SK-N-SH (cell line): ENCODE measurements at regions not wholly inside any gene's neighbourhood (a gene's known extent, or its start where the extent isn't known, plus 50 kb on each side); places are given as distances from the start of the nearest gene placed in this dataset.

ENCODE experiments used
- CTCF ChIA-PET: fragments of 300-600, 350-600 bp; formaldehyde crosslinking; extraction: SDS; loops from one replicate; lab custom pipeline; 2021; lab: Yijun Ruan, JAX
- POLR2A ChIA-PET: fragments of 350-600 bp; sonication (Branson Sonifier 250); formaldehyde crosslinking; extraction: SDS; loops from one replicate; lab custom pipeline; 2020; ENCODE audit warnings: antibody characterized with exemption, inconsistent platforms; lab: Yijun Ruan, JAX
- DNase-seq: peaks from one replicate; pipeline ENCODE4 v3.0.0; 2012
- H2AFZ ChIP-seq: fragments of 200-600 bp; sonication (generic); 2 replicates; pipeline ENCODE4 v1.8.1; 2016; ENCODE audit warnings: antibody characterized with exemption, mild to moderate bottlenecking, low read depth
- H3F3A ChIP-seq: fragments of 200-600 bp; sonication (generic); replicated peaks from 2 replicates; pipeline ENCODE3; 2016; ENCODE audit warnings: antibody characterized with exemption, mild to moderate bottlenecking; ENCODE audit not compliant: insufficient read depth
- H3K27ac ChIP-seq, 2 experiments: fragments of 200-500 bp in 1 of 2; fragments of 200-600 bp in 1 of 2; sonication (Bioruptor generic) in 1 of 2; sonication (generic), shearing (Covaris generic) in 1 of 2; 2 replicates each; pipeline versions ENCODE4 v1.5.1 to v1.6.1; 2014 to 2016; ENCODE audit warnings: low read depth in 2 of 2, inconsistent platforms in 1 of 2, low read length in 1 of 2, mild to moderate bottlenecking in 1 of 2, mixed read lengths in 1 of 2
- H3K27me3 ChIP-seq: fragments of 200-600 bp; sonication (generic), shearing (Covaris generic); 2 replicates; pipeline ENCODE4 v1.6.1; 2016; ENCODE audit warnings: mixed run types; ENCODE audit not compliant: insufficient read depth
- H3K36me3 ChIP-seq, 2 experiments: fragments of 200-500 bp in 1 of 2; fragments of 200-600 bp in 1 of 2; sonication (Bioruptor generic) in 1 of 2; sonication (generic) in 1 of 2; replicated peaks in 1 of 2; 2 replicates each; pipeline versions ENCODE3 to v1.5.1; 2014 to 2016; ENCODE audit warnings: low read length in 1 of 2, mild to moderate bottlenecking in 1 of 2; ENCODE audit not compliant: insufficient read depth in 2 of 2, control insufficient read depth in 1 of 2
- H3K4me1 ChIP-seq, 2 experiments: fragments of 200-500 bp in 1 of 2; fragments of 200-600 bp in 1 of 2; sonication (Bioruptor generic) in 1 of 2; sonication (generic), shearing (Covaris generic) in 1 of 2; 2 replicates each; pipeline versions ENCODE4 v1.5.1 to v1.6.1; 2014 to 2016; ENCODE audit warnings: low read depth in 1 of 2, low read length in 1 of 2, mixed run types in 1 of 2; ENCODE audit not compliant: insufficient read depth in 2 of 2, control insufficient read depth in 1 of 2
- H3K4me2 ChIP-seq: fragments of 200-600 bp; sonication (generic), shearing (Covaris generic); 2 replicates; pipeline ENCODE4 v1.6.1; 2017; ENCODE audit warnings: mixed run types
- H3K4me3 ChIP-seq, 2 experiments: fragments of 200-500 bp in 1 of 2; fragments of 200-600 bp in 1 of 2; sonication (Bioruptor generic) in 1 of 2; sonication (generic), shearing (Covaris generic) in 1 of 2; 2 replicates each; pipeline versions ENCODE4 v1.5.1 to v1.8.1; 2014 to 2016; ENCODE audit warnings: low read depth in 2 of 2, inconsistent platforms in 1 of 2, low read length in 1 of 2, mild to moderate bottlenecking in 1 of 2, mixed read lengths in 1 of 2, moderate library complexity in 1 of 2
- H3K79me2 ChIP-seq: fragments of 200-600 bp; sonication (generic); 2 replicates; pipeline ENCODE4 v1.8.1; 2017; ENCODE audit warnings: mild to moderate bottlenecking; ENCODE audit not compliant: insufficient read depth
- H3K9ac ChIP-seq: fragments of 200-600 bp; sonication (generic); 2 replicates; pipeline ENCODE4 v1.6.1; 2017; ENCODE audit warnings: mixed run types
- H3K9me2 ChIP-seq: fragments of 200-600 bp; sonication (generic); 2 replicates; pipeline ENCODE4 v1.6.1; 2017; ENCODE audit warnings: mixed run types
- H3K9me3 ChIP-seq: fragments of 200-600 bp; sonication (generic); 2 replicates; pipeline ENCODE4 v1.6.1; 2017; ENCODE audit warnings: mixed run types, mild to moderate bottlenecking, moderate library complexity
- H4K20me1 ChIP-seq: fragments of 200-600 bp; sonication (generic); 2 replicates; pipeline ENCODE4 v1.6.1; 2017; ENCODE audit warnings: mild to moderate bottlenecking, mixed run types; ENCODE audit not compliant: insufficient read depth
- CHD2 ChIP-seq: fragments of 150-350 bp; IDR thresholded peaks from 2 replicates; pipeline ENCODE4 v1.6.1; 2018; ENCODE audit warnings: low read length; ENCODE audit not compliant: partially characterized antibody
- FOXM1 ChIP-seq: IDR thresholded peaks from 2 replicates; pipeline ENCODE4 v1.4.0; 2012; ENCODE audit warnings: low read depth, mild to moderate bottlenecking
- JUND ChIP-seq: IDR thresholded peaks from 2 replicates; pipeline ENCODE4 v1.4.0; 2012
- MXI1 ChIP-seq: IDR thresholded peaks from 2 replicates; pipeline ENCODE4 v1.6.1; 2012; ENCODE audit warnings: mild to moderate bottlenecking, low read depth, low read length, improper control_type of control experiment
- NFIC ChIP-seq: IDR thresholded peaks from 2 replicates; pipeline ENCODE4 v1.4.0; 2012; ENCODE audit warnings: borderline replicate concordance
- NRF1 ChIP-seq: IDR thresholded peaks from 2 replicates; pipeline ENCODE4 v1.6.1; 2012; ENCODE audit warnings: low read depth, mild to moderate bottlenecking, low read length
- POLR2AphosphoS5 ChIP-seq: IDR thresholded peaks from 2 replicates; pipeline ENCODE4 v1.6.1; 2012; ENCODE audit warnings: low read depth, low read length
- RFX5 ChIP-seq: IDR thresholded peaks from 2 replicates; pipeline ENCODE4 v1.6.1; 2012; ENCODE audit warnings: mild to moderate bottlenecking, improper control_type of control experiment, low read length
- RXRA ChIP-seq: IDR thresholded peaks from 2 replicates; pipeline ENCODE4 v1.4.0; 2012; ENCODE audit warnings: low read depth, mild to moderate bottlenecking, borderline replicate concordance
- SIN3A ChIP-seq: IDR thresholded peaks from 2 replicates; pipeline ENCODE4 v1.6.1; 2012; ENCODE audit warnings: low read depth, mild to moderate bottlenecking, low read length, moderate library complexity, borderline replicate concordance
- TAF1 ChIP-seq: IDR thresholded peaks from 2 replicates; pipeline ENCODE4 v1.6.1; 2012; ENCODE audit warnings: low read depth, mild to moderate bottlenecking, low read length, moderate library complexity, borderline replicate concordance
- TEAD4 ChIP-seq: IDR thresholded peaks from 2 replicates; pipeline ENCODE4 v1.4.0; 2012; ENCODE audit warnings: mild to moderate bottlenecking, borderline replicate concordance; ENCODE audit not compliant: insufficient read depth
- WGBS: methylation state at CpG from one replicate; pipeline ENCODE4 v1.1.6; 2017; ENCODE audit warnings: low lambda C conversion rate; 5-methylcytosine and 5-hydroxymethylcytosine counted together
- TF ChIP-seq, protein P1 (sequence below): fragments of 150-350 bp; IDR thresholded peaks from 2 replicates; pipeline ENCODE4 v1.6.1; 2017; ENCODE audit warnings: antibody characterized with exemption, low read length, low read depth, borderline replicate concordance
- TF ChIP-seq, protein P2 (sequence below): IDR thresholded peaks from 2 replicates; pipeline ENCODE4; 2012
- TF ChIP-seq, protein P3 (sequence below): fragments of 150-350 bp; IDR thresholded peaks from 2 replicates; pipeline ENCODE4 v1.6.1; 2016; ENCODE audit warnings: mild to moderate bottlenecking, low read depth, low read length
- TF ChIP-seq, protein P4 (sequence below): IDR thresholded peaks from 2 replicates; pipeline ENCODE4 v1.4.0; 2012; ENCODE audit warnings: low read depth, borderline replicate concordance

DNA sequence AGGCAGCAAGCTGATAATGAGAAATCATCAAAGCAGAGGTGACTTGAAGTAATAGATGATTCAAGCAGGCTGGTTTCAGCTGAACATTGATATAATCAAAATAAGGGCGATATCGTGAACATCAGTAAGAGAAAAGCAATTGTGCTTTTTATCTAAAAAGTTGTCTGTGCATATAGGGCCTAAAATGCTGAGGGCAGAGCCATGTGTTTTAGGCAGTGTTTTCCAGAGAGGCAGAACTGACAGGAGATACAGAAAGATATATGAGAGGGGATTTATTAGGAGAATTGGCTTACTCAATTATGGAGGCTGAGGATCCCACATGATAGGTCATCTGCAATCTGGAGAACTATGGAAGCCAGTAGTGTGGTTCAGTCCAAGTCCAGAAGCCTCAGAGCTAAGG, 136.5 kb upstream of the NPY2R start (continued):
- TF ChIP-seq, protein P1, sequence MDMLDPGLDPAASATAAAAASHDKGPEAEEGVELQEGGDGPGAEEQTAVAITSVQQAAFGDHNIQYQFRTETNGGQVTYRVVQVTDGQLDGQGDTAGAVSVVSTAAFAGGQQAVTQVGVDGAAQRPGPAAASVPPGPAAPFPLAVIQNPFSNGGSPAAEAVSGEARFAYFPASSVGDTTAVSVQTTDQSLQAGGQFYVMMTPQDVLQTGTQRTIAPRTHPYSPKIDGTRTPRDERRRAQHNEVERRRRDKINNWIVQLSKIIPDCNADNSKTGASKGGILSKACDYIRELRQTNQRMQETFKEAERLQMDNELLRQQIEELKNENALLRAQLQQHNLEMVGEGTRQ: no peak
- TF ChIP-seq FOXM1 (no peak), MXI1 (peak; percentile 60; the same call in 1 of the 2 replicates), TEAD4 (0 out of 2 replicates have a peak, but pooled peaks have one; percentile 20), NFIC (no peak)

DNA sequence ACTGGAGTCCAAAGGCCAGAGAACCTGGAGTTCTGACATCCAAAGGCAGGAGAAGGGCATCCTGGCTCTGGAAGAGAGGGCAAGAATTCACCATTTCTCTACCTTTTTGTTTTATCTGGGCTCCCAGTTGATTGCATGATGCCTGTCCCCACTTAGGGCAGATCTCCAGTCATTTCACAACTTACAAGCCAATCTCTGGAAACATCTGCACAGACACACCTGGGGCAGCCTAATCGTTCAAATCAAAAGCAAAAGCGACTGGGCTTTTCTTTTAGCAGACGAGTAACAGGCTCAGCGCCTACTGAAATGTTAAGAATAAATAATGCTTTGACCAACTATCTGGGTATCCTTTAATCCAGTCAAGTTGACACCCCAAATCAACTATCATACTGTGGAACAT, 136.0 kb upstream of the NPY2R start:
- Histone ChIP-seq H3K79me2 (no peaks in the 10 kb centered on the region), H3K9me2 (no peaks in the 10 kb centered on the region), H4K20me1 (no peaks in the 10 kb centered on the region), H3K27ac (peak overlapping the region in 1 of 2 experiments; percentile 60; a peak in 2 of 4 replicates), H3K36me3 (no peaks in the 10 kb centered on the region), H3K4me3 (no peak overlapping the region), H3K9ac (no peak overlapping the region), H3K4me1 (peaks cover 0 to 9% of the 10 kb centered on the region in 2 experiments; a peak in 2 of 4 replicates), H3K4me2 (no peak overlapping the region), H3F3A (no peaks in the 10 kb centered on the region), H3K27me3 (no peaks in the 10 kb centered on the region), H3K9me3 (no peaks in the 10 kb centered on the region), H2AFZ (no peak overlapping the region)
- WGBS: 38% methylated on average over 4 of the region's 4 CpGs
- ChIA-PET CTCF (interaction anchor here (0.9 kb wide), 1 partner anchor 11 kb away, joined by 3 read pairs; no protein-coding TSS in a partner anchor), POLR2A (interaction anchor here (0.7 kb wide), 1 partner anchor 250 kb away, joined by 4 read pairs; no protein-coding TSS in a partner anchor)
- DNase-seq: no peak
- TF ChIP-seq, protein P2, sequence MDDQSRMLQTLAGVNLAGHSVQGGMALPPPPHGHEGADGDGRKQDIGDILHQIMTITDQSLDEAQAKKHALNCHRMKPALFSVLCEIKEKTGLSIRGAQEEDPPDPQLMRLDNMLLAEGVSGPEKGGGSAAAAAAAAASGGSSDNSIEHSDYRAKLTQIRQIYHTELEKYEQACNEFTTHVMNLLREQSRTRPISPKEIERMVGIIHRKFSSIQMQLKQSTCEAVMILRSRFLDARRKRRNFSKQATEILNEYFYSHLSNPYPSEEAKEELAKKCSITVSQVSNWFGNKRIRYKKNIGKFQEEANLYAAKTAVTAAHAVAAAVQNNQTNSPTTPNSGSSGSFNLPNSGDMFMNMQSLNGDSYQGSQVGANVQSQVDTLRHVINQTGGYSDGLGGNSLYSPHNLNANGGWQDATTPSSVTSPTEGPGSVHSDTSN: no peak
- TF ChIP-seq, protein P3, sequence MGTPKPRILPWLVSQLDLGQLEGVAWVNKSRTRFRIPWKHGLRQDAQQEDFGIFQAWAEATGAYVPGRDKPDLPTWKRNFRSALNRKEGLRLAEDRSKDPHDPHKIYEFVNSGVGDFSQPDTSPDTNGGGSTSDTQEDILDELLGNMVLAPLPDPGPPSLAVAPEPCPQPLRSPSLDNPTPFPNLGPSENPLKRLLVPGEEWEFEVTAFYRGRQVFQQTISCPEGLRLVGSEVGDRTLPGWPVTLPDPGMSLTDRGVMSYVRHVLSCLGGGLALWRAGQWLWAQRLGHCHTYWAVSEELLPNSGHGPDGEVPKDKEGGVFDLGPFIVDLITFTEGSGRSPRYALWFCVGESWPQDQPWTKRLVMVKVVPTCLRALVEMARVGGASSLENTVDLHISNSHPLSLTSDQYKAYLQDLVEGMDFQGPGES: no peak
- no peak for TF ChIP-seq TAF1
- TF ChIP-seq TEAD4: no peak
- TF ChIP-seq POLR2AphosphoS5: no peak
- TF ChIP-seq, protein P4, sequence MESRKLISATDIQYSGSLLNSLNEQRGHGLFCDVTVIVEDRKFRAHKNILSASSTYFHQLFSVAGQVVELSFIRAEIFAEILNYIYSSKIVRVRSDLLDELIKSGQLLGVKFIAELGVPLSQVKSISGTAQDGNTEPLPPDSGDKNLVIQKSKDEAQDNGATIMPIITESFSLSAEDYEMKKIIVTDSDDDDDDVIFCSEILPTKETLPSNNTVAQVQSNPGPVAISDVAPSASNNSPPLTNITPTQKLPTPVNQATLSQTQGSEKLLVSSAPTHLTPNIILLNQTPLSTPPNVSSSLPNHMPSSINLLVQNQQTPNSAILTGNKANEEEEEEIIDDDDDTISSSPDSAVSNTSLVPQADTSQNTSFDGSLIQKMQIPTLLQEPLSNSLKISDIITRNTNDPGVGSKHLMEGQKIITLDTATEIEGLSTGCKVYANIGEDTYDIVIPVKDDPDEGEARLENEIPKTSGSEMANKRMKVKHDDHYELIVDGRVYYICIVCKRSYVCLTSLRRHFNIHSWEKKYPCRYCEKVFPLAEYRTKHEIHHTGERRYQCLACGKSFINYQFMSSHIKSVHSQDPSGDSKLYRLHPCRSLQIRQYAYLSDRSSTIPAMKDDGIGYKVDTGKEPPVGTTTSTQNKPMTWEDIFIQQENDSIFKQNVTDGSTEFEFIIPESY: no peak
- no peak for TF ChIP-seq JUND
- TF ChIP-seq RFX5: no peak
- no peak for TF ChIP-seq RXRA
- no peak for TF ChIP-seq SIN3A
- no peak for TF ChIP-seq NRF1
- no peak for TF ChIP-seq CHD2
